Endothelial cell of hepatic sinusoid (primary cell): ENCODE measurements at regions not wholly inside any gene's neighbourhood (a gene's known extent, or its start where the extent isn't known, plus 50 kb on each side); places are given as distances from the start of the nearest gene placed in this dataset.

Experiments used
- in situ Hi-C: cut with HindIII; loops from 2 replicates; pipeline ENCODE4 v1.10.0; 2017; ENCODE audit warnings: low sequenced_read_pairs

GRCh38 chr18:41842886-41843285, 112.1 kb upstream of the PIK3C3 start:
- in situ Hi-C loops = no loop called here

- in situ Hi-C loops = no loop called here
Observed at GRCh38 chr18:41829647-41830516, 125.2 kb upstream of the PIK3C3 start.

- in situ Hi-C loops = no loop called here
Observed at GRCh38 chr18:41828137-41828536, 126.9 kb upstream of the PIK3C3 start.

- in situ Hi-C loops = no loop called here
Observed at GRCh38 chr18:41820784-41821183, 134.2 kb upstream of the PIK3C3 start.

- in situ Hi-C loops = no loop called here
Observed at GRCh38 chr18:41818381-41819355, 136.4 kb upstream of the PIK3C3 start.

- in situ Hi-C loops = no loop called here
Observed at GRCh38 chr18:41814651-41815050, 140.4 kb upstream of the PIK3C3 start.

GRCh38 chr18:41809652-41810051, 145.4 kb upstream of the PIK3C3 start:
- in situ Hi-C loops = no loop called here

GRCh38 chr18:41805341-41805740, 149.7 kb upstream of the PIK3C3 start:
- in situ Hi-C loops = no loop called here

- in situ Hi-C loops = no loop called here
Observed at GRCh38 chr18:41798879-41799278, 156.2 kb upstream of the PIK3C3 start.

- in situ Hi-C loops = no loop called here
Observed at GRCh38 chr18:41790687-41791086, 164.3 kb upstream of the PIK3C3 start.

- in situ Hi-C loops = no loop called here
Observed at GRCh38 chr18:41789001-41789400, 166.0 kb upstream of the PIK3C3 start.

GRCh38 chr18:41783879-41784278, 171.2 kb upstream of the PIK3C3 start:
- in situ Hi-C loops = no loop called here

- in situ Hi-C loops = no loop called here
Observed at GRCh38 chr18:41783065-41783818, 171.8 kb upstream of the PIK3C3 start.

- in situ Hi-C loops = no loop called here
Observed at GRCh38 chr18:41771973-41772372, 183.1 kb upstream of the PIK3C3 start.

- in situ Hi-C loops = no loop called here
Observed at GRCh38 chr18:41769265-41769664, 185.8 kb upstream of the PIK3C3 start.

- in situ Hi-C loops = no loop called here
Observed at GRCh38 chr18:41768467-41768866, 186.6 kb upstream of the PIK3C3 start.

- in situ Hi-C loops = no loop called here
Observed at GRCh38 chr18:41767960-41768359, 187.1 kb upstream of the PIK3C3 start.

GRCh38 chr18:41765460-41765859, 189.6 kb upstream of the PIK3C3 start:
- in situ Hi-C loops = no loop called here

- in situ Hi-C loops = no loop called here
Observed at GRCh38 chr18:41763361-41763760, 191.7 kb upstream of the PIK3C3 start.

- in situ Hi-C loops = no loop called here
Observed at GRCh38 chr18:41761333-41762018, 193.6 kb upstream of the PIK3C3 start.
